TTC549 (cell line): ENCODE measurements at regions not wholly inside any gene's neighbourhood (a gene's known extent, or its start where the extent isn't known, plus 50 kb on each side); places are given as distances from the start of the nearest gene placed in this dataset.
A peak's percentile ranks its signal among the peaks of the same experiment; 100 is the strongest.
"Not testable (repeated sequence)": the region's sequence is repeated elsewhere in the genome, so short reads cannot be mapped to it uniquely, and the experiment has no call there.

Experiments
- FAIRE-seq: peaks from 2 replicates; lab custom pipeline; 2012; peaks lifted over from hg19 to GRCh38; lab: Jason Lieb, UNC

DNA sequence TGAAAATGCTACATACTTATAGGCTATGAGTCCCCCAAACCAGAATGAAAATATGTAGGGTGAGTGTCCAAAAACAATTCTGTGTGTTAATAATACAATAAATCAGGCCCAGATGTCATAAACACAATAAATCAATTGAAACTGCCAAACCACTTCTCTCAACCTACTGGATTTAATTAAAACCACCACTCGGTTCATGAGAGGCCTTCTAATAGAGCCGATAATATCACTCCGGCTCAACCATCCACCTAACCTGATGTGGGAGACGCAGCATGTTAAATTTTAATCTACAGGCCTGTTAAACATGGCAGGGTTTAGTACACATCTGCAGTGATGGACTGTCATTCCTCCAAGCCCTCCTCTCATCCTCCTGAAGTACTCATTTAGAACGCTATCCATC, 734.5 kb upstream of the ZNF608 start:
- FAIRE-seq: no peak

DNA sequence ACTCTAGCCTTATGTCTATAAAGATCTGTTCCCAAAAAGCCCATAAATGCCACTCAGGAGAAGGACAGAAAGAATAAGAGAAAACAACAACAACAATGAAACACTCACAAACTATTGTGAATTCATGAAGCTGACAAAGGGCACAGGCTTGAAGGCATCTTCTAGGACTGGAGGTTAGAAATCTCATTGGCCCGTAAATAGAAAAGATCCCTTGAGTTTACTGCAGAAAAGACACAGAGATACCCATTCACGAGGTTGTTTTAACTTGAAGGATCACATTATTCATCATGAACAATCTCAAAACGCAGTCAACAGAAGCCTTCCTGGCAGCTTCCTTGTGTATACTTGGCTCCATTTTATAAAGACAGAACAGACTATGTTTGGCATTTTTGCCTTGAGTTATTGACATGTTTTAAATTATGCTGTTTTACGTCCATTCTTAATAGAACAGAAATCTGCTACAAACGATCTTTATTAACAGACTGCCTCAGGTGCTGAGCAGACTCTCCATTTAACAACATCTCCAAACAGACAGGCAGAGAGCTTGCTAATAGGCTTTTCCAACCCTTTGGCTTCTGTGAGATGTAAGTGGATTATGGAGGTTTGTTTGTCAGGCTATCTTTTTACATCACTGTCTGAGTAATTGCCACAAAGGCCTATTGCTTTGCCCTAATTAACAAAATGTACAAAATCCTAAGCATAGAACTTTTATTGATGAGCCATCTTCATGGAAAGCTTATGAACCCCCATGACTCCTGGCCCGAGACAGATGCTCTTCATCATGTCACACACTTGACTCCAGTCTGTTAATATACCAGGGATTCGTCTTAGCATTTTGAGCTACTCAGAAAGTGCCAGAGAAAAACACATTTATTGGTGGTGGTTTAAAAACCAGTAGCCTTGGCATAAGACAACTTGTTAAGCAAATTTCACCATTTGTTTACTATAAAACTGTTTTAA, 735.3 kb upstream of the ZNF608 start:
- no peak for FAIRE-seq

DNA sequence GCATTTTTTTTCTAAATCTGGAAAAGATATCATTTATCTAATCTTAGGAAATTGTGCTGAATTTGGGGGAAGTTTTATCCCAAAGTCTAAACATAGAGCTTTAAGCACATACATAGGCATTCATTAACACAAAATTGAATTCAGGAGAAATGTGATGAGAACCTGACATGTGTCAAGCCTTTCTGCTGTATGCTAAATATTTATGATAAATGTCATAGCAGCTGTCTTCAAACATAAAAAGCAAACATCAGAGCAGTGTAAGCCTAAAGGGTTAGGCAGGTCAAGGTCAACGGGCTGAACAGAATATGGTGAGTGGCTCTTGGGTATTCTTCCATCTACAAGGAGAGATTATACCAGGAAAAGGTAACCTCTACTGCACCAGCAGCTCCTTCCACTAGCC, 737.2 kb upstream of the ZNF608 start:
- FAIRE-seq: no peak

DNA sequence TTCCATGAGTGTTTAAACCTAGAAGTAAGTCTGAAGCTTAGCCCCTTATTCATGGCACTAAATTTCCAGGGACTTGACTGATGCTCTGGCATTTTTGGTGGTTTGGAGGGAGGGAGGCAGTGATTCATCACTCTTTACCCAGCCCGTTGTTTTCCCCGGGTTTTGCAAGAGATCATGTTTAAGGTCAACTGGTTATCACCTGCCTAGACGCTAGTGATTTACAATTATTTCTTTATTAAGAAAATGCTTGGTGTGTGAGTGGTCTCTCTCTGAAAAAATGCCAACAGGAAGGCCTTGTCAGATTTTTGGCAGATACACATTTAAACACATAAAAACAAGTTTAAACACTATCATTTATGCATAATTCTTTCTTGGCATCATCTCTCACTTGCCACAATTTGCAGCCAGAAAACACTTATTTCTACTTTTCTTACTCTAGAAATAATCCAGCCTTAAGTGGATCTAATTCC, 737.9 kb upstream of the ZNF608 start:
- no peak for FAIRE-seq

DNA sequence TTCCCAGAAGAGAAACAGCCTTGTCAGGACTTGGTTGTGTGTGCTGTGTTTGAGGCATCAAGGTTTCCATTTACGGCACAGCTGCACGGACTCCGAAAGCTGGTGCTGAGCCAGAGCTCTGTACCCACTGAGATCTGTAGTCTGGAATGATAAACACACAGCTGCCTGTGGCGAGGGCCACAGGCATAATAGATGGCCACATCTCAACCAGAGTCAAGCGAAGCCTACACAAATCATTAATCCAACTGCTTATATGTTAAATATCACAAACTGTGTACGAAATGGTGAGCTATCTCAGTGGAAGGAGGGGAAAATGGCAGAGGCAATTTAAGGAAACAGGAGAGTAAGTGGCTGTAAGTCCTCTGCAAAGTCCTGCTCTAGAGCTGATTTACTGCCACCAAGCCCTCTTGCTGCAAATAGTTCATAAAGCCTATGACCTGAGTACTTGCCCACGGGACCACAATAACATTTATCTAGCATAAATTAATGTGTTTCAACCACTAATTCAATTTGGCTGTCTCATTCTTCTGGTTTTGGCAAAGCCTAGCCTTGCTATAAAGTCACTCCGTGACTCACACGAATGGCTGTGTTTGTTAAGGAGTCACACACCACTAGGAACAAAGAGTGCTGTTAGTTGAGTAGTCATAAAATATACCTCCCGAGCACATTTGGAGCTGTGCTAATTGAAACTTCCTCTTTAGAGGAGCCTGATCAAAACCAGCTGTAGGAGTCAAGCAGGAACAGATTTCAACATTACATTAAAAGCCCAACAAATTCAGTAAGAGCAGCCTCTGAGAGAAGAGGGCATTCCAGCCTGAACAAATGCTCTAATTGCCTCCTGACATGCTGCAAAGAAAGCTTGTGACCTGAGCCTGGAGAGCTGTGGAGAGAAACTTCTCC, 738.6 kb upstream of the ZNF608 start:
- peak; percentile 86 for FAIRE-seq

DNA sequence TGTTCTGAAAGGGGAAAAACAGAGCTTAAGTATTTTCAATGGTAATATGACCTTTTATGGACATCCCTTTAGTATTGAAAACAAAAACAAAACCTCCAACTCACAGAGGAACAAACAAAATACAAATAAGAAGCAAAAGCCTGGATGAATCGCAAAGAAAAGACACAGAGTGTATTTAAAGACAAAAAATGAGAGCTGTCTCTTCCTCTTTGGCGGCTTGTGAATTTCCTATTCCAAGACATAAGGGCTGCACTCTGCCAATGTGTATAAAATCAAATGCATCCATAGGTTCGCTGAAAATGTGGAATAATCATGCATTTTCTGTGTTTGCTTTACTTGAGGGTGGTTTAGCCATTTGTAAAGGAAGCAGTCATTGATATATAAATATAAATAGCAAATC, 739.3 kb upstream of the ZNF608 start:
- no peak for FAIRE-seq

DNA sequence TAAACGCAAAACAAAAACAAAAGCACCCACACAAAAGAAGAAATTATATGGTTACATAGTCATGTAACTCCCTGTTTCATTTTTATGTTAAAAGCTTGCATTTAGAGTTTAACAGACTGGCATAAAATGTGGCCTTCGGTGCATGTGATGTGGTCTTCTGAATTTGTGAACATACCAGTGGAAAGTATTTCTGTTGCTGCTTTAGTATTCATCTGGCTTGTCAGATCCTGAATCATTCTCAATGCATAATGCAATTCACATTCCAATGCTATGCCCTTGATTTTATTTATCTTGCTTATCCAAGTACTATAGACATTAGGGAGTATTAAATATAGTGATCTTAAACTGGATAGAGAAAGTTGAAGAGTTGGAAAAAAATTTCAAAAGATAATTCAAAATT, 740.2 kb upstream of the ZNF608 start:
- no peak for FAIRE-seq

DNA sequence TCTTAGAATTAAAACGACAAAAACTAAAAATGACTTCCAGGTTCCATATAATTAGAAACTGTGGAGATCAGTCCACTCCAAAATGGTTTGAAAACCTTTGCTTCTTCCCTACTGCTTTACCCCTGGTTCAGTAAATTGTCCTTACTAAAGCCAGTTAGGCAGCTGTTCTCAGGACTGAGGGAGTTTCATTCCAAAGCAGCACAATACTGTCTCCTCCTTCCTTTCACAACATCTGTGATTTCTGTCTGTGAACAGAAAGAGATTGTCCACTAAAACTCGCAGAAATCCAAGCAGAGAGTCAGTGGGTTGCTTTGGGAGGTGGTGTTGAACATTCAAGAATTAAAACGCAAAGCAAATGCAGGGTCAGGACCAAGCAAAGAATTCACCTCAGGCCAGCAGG, 740.8 kb upstream of the ZNF608 start:
- FAIRE-seq: no peak

DNA sequence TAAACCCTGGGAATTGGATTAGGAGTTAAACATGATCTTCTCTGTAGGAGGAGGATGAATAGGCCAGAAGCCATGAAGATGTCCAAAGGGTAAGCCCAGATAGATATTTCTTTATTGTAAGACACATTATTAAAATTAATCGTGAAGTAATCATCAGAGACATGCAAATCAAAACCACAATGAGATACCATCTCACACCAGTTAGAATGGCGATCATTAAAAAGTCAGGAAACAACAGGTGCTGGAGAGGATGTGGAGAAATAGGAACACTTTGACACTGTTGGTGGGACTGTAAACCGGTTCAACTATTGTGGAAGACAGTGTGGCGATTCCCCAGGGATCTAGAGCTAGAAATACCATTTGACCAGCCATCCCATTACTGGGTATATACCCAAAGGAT, 741.2 kb upstream of the ZNF608 start:
- not testable (repeated sequence) for FAIRE-seq

DNA sequence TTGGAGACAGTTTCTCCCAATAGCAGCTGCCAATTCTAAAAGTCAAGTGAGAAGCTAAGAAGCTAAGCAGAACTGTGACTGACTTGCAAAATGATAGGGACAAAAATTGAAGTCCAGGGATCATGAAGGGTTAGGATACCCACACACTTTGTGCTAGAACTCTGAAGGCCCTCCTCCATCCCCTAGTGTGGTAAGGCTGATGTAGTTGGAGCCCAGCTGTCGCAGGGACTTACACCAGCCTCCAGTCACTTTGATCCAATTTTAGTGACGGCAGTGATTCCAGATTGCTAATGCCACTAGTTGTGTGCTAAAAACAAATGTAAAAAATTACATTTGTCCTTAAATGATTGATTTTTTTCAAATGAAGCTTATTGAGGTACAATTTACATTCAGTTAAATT, 742.7 kb upstream of the ZNF608 start:
- FAIRE-seq: no peak

DNA sequence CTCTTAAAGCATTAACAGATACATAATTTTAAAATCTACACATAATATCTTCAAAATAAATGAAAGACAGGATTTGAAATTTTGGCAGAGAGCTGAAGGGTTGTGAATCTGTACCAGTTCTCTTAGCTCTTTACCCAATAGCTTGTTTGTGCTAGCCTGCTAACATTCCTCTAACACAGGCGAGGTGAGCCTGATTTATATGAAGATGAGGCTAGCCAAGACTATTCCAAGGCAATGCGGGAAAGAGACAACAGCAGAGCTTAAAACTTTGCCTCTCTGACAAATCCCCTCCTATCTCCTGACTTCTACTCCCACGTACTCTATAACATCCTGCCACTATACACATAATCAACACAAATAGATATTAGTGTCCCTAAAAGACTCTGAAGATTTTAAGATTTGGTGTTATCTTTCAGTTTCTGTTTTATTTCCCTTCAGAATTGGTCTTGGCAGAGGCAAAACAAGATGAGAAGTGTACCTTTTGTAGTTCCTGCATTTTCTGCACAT, 745.6 kb upstream of the ZNF608 start:
- no peak for FAIRE-seq

DNA sequence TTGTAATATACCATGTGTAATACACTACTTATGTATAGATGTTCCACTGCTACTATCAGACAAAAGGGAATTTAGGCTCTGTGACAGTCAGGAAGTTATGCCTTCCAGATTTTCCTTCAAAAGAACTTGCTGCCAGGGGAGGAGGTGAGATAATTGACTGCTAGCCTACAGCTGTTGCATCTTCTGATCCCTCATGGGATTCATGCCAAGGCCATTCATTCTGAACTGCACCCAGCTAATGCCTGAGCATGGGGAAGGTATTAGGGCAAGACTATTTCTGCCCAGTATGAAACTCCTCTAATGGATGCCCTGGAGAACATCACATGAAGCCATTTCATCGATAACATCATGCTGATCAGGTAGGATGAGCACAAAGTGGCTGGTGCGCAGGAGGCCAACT, 746.5 kb upstream of the ZNF608 start:
- no peak for FAIRE-seq

DNA sequence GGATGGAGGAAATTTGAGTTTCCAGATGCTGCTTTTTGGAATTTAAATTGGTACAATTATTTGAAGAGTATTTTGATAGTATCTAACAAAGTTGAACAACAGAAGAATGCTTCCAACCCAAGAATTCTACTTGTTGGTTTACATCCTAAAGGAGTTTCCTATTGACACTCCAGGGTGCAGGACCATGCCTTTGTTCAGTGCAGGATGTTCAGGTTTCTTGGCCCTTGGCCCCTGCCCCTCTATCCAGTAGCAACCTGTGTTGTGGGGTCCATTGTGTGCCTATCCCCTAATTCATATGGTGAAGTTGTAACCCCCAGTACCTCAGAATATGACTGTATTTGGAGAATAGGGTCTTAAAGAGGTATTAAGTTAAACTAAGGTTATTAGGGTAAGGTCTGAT, 750.0 kb upstream of the ZNF608 start:
- FAIRE-seq: no peak

DNA sequence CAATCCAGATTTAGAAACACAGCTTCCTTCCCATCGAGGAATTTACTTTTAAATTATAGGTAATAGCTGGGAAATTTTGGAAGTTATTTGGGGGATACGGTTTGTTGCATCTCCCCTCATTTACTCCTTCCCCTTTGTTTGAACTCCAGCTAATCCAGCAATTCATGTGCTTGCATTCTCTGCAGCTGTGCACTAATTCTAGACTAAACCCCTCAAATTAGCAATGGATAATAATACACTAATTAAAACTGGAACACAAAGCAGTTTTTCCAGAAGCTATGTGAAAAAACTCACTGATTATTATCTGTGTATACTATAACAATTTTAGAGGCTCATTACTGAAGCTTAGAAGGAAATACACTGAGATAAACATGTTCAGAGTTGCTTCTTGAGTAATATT, 751.2 kb upstream of the ZNF608 start:
- no peak for FAIRE-seq

DNA sequence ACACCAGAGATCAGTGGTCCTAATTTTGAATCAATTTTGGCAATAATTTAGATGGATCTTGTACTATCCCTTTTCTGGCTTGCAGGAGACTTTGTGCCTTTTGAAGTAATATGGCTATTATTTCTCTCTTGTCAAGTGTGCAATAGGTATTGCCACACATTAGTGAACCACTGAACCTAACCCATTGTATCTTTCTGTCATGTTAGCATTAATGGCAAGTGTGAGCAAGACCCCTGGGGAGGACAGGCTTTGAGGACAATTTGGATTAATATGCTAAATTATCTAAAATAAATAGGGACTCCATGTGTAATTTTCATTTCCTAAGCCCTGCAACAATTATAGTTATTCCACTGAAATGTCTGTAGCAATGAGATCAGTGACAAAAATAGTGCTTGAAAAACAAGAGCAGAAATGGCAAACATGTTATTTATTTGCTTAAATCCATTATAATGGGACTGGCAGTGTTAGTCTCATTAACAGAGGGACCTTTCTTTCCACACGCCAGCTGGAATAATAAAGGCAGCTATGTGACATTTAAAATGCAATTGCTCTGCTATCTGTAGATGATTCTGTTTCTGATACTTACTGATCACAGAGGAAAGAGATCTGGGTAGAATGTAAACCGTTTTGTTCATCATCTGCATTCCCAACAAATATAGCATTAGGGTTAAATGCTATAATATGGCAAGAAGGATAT, 753.3 kb upstream of the ZNF608 start:
- no peak for FAIRE-seq

DNA sequence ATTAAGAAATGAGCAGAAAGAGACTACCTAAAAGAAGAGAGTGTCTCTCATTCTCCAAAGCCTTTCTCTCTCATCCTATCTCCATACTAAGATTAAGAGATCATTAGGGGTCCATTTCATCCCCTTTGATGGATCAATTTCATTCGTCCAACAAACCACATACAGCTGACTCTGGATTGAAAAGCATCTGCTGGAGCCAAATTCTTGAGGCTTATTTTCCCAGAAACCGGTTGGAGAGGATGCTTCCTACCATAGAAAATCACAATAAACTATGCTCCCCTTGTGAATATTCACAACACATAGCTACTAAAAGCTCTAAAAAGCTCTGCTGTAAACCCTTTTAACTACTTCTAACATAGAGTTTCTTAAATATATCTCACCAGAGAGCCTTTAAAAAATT, 755.0 kb upstream of the ZNF608 start:
- FAIRE-seq: no peak

DNA sequence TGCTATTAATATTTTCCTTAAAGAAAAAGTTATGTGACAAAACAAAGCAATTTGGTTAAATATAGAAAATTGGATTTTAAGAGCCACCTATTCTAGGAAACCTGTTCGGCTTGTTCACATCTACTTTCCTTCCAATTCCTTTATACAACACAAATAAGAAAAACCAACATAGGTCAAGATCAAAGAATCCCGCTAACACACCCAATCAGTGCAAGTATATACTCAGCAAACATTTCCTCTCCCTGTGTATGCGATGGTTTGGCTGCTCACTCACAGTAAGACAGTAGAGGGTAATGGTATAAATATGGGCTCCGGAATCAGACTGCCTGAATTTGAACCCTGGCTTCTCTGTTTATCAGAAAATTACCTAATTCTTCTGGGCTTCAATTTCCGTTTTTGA, 757.5 kb upstream of the ZNF608 start:
- FAIRE-seq: no peak

DNA sequence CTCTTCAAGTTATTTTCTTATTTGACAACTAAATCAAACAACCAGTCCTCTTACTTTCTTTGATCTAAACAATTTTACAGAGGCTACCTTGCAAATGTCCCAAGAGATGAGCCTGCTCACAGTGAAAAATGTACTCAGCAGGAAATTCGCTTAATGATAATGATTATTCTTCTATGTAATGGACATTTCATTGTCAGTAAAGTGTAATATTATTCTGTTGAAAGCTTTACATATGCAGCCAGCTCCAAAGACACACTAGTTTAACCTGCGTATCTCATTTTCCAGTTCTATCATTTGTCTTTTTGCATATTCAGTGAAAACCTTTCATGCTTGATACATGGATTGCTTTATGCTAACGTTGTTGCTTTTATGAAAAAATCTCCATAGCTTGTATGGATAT, 758.7 kb upstream of the ZNF608 start:
- FAIRE-seq: no peak

DNA sequence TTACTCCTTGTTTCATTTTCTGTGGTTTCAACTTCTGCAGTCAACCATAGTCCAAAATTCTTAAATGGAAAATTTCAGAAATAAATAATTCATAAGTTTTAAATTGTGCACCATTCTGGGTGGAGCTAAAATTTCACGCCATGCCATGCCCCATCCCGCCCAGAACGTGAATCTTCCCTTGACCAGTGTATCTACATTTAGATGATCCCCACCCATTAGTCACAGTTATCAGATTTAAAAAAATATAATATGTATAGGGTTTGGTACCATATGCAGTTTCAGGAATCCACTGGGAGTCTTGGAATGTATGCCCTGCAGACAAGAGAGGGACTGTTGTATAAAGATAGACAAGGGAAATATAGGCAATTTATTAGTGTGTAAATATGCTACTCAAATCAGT, 759.7 kb upstream of the ZNF608 start:
- no peak for FAIRE-seq

DNA sequence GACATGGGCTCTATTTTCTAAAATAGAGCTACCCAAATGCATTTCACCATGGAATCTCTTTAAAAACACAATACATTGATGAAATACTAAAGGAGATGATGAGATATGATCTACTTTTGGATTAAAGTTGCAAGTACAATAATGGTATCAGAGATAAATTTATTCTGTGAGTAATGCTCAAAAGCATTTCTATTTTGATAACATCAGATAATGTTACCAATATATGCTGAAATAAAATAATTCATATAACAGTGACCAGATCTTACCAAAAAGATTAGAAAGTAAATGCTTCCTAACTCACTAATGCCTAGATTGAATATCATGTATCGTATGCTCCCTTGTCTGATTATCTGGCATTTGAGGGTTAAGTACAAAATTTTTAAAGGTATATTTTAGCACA, 761.8 kb upstream of the ZNF608 start:
- FAIRE-seq: no peak

DNA sequence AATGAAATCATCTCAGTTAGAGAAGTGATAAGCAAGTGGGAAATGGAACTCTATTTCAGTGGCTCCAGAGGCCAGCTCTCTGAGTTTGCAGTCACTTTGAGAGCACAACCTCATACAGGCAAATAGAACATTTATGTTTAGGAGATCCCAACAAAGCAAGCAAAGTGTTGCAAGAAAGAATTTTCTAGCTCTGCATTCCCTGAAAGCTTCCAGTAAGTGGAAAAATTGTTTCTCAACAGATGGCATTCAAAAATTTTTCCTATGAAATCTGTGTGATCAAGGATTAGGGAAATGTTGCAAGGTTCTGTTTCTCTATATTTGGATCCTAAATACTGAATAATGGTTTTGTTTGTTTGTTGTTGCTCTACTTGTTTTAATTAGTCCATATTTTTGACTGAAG, 764.2 kb upstream of the ZNF608 start:
- no peak for FAIRE-seq

DNA sequence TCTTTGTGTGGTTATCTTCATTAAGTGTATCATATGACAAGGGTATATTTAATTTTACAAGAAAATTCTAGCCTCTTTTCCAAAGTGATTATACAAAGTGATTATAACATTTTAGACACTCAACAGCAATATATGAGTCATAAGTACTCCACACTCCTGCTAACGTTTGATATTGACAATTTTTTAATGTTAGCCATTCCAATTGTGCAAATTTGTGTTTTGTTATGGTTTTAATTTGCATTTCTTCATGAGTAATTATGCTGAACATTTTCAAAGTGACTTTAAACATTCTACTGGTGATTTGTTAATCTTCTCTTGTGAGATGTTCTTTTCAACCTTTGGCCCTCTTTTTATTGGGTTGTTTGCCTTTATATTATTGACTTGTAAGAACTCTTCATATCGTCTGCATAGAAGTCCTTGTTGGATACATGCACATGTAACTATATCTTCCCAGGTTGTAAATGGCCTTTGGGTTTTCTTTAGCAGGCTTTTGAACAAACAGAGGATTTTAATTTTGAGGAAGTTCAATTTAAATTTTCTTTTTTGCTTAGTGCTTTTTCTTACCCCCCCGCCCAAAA, 771.6 kb upstream of the ZNF608 start:
- no peak for FAIRE-seq
